Natural killer cell (primary cell): ENCODE measurements at regions not wholly inside any gene's neighbourhood (a gene's known extent, or its start where the extent isn't known, plus 50 kb on each side); places are given as distances from the start of the nearest gene placed in this dataset.
A peak's percentile ranks its signal among the peaks of the same experiment; 100 is the strongest.
"Not testable (repeated sequence)": the region's sequence is repeated elsewhere in the genome, so short reads cannot be mapped to it uniquely, and the experiment has no call there.

Experiments
- ATAC-seq, 3 donors: fragments of 150-1000 bp in 2 of 3; fragments of 200-7000 bp in 1 of 3; cut with Tn5 transposase; 1 replicate in 1 of 3; 2 replicates in 2 of 3; pipeline ENCODE4 v1.10.0; 2021; ENCODE audit warnings: mild to moderate bottlenecking in 2 of 3, moderate library complexity in 2 of 3
- DNase-seq, 2 donors: peaks; one replicate each; pipeline versions ENCODE4 v3.0.0 to v3.0.0-alpha.2; 2013 to 2021; ENCODE audit warnings: mixed read lengths in 1 of 2
- H3K27ac ChIP-seq: one replicate; pipeline ENCODE4 v1.5.1; 2013; ENCODE audit warnings: mild to moderate bottlenecking, low read length
- H3K27me3 ChIP-seq: one replicate; pipeline ENCODE4 v1.6.1; 2013; ENCODE audit warnings: low read length; ENCODE audit not compliant: control insufficient read depth, insufficient read depth
- H3K36me3 ChIP-seq: one replicate; pipeline ENCODE4 v1.6.1; 2013; ENCODE audit warnings: low read length; ENCODE audit not compliant: control insufficient read depth, insufficient read depth
- H3K4me1 ChIP-seq: one replicate; pipeline ENCODE4 v1.6.1; 2013; ENCODE audit warnings: low read length; ENCODE audit not compliant: control insufficient read depth, insufficient read depth
- H3K4me3 ChIP-seq: one replicate; pipeline ENCODE4 v1.5.1; 2013; ENCODE audit warnings: low read length
- H3K9me3 ChIP-seq: one replicate; pipeline ENCODE4 v1.6.1; 2013; ENCODE audit warnings: low read length; ENCODE audit not compliant: control insufficient read depth, insufficient read depth
- H3K27ac Mint-ChIP-seq, 2 donors: one replicate each; pipeline ENCODE4 v1.8.0; 2022; ENCODE audit warnings: mild to moderate bottlenecking in 2 of 2, mixed read lengths in 2 of 2, moderate library complexity in 1 of 2
- H3K27me3 Mint-ChIP-seq, 2 donors: one replicate each; pipeline ENCODE4 v1.8.0; 2022; ENCODE audit warnings: low read depth in 2 of 2, mixed read lengths in 2 of 2
- H3K36me3 Mint-ChIP-seq: one replicate; pipeline ENCODE4 v1.8.0; 2022; ENCODE audit warnings: mixed read lengths
- H3K4me1 Mint-ChIP-seq, 2 donors: one replicate each; pipeline ENCODE4 v1.8.0; 2022; ENCODE audit warnings: mixed read lengths in 2 of 2
- H3K4me3 Mint-ChIP-seq: one replicate; pipeline ENCODE4 v1.8.0; 2022; ENCODE audit warnings: mild to moderate bottlenecking, moderate library complexity, mixed read lengths
- H3K9me3 Mint-ChIP-seq, 2 donors: one replicate each; pipeline ENCODE4 v1.8.0; 2022; ENCODE audit warnings: mixed read lengths in 2 of 2
- CTCF ChIP-seq: fragments of 200-600 bp; IDR thresholded peaks from one replicate; pipeline ENCODE4 v1.8.0; 2022; ENCODE audit warnings: antibody characterized with exemption
- WGBS: methylation state at CpG from one replicate; pipeline ENCODE4 v1.1.7; 2013; ENCODE audit warnings: missing lambda C conversion rate; ENCODE audit not compliant: insufficient coverage; 5-methylcytosine and 5-hydroxymethylcytosine counted together
- intact Hi-C: fragments of 100-400 bp; cut with micrococcal nuclease; formaldehyde crosslinking; loops from one replicate; pipeline ENCODE4 v1.14.2; 2022

- intact Hi-C loops, result loop anchor here (1.0 kb wide), 1 partner anchor 34 kb away; no protein-coding TSS in a partner anchor
- Mint-ChIP-seq H3K27ac (peak overlapping the region; percentile 89), H3K4me1 (peaks cover 25 to 31% of the 10 kb centered on the region in 2 donors), H3K9me3 (no peaks in the 10 kb centered on the region), H3K4me3 (peak overlapping the region; percentile 84), H3K36me3 (no peaks in the 10 kb centered on the region), H3K27me3 (no peaks in the 10 kb centered on the region)
- H3K4me3 ChIP-seq, result no peak overlapping the region
- H3K4me1 ChIP-seq, result peaks cover 37% of the 10 kb centered on the region
- DNase-seq, result peak in 1 of 2 donors; percentile 88
- H3K9me3 ChIP-seq, result no peaks in the 10 kb centered on the region
- H3K36me3 ChIP-seq, result no peaks in the 10 kb centered on the region
- H3K27me3 ChIP-seq, result no peaks in the 10 kb centered on the region
- H3K27ac ChIP-seq, result peak overlapping the region; percentile 96
- 40% methylated on average over 9 of the region's 9 CpGs for WGBS
- TF ChIP-seq CTCF, result no peak
- peak; percentile 92 to 97 (median 93) for ATAC-seq
Observed at GRCh38 chr10:28367929-28368484, 65.1 kb upstream of the MPP7 start.

- Histone ChIP-seq H3K4me3 (no peak overlapping the region), H3K27ac (no peak overlapping the region), H3K27me3 (no peaks in the 10 kb centered on the region), H3K9me3 (no peaks in the 10 kb centered on the region), H3K4me1 (peaks cover 37% of the 10 kb centered on the region), H3K36me3 (no peaks in the 10 kb centered on the region)
- H3K4me1 Mint-ChIP-seq, result peaks cover 24 to 29% of the 10 kb centered on the region in 2 donors
- no peaks in the 10 kb centered on the region for H3K27me3 Mint-ChIP-seq
- H3K27ac Mint-ChIP-seq, result peak overlapping the region in 1 of 2 donors; percentile 6
- intact Hi-C loops, result no loop called here
- 100% methylated on average over 2 of the region's 2 CpGs for WGBS
- DNase-seq (no peak), ATAC-seq (no peak)
- H3K36me3 Mint-ChIP-seq, result no peaks in the 10 kb centered on the region
- no peak overlapping the region for H3K4me3 Mint-ChIP-seq
- TF ChIP-seq CTCF, result no peak
- H3K9me3 Mint-ChIP-seq, result no peaks in the 10 kb centered on the region
Observed at GRCh38 chr10:28370107-28370835, 67.4 kb upstream of the MPP7 start.

GRCh38 chr10:28371638-28372037 lies 68.8 kb upstream of the MPP7 start:
- WGBS, result 94% methylated on average over 1 of the region's 1 CpG
- H3K27ac Mint-ChIP-seq, H3K4me3 ChIP-seq, H3K36me3 ChIP-seq, DNase-seq, H3K36me3 Mint-ChIP-seq, ATAC-seq, H3K27me3 Mint-ChIP-seq, H3K4me3 Mint-ChIP-seq, H3K27ac ChIP-seq, intact Hi-C loops, H3K27me3 ChIP-seq, H3K9me3 ChIP-seq, H3K9me3 Mint-ChIP-seq: not testable (repeated sequence)
- H3K4me1 ChIP-seq, result peaks cover 31% of the 10 kb centered on the region
- H3K4me1 Mint-ChIP-seq, result peaks cover 13 to 23% of the 10 kb centered on the region in 2 donors

- Mint-ChIP-seq H3K4me1 (peaks cover 0 to 10% of the 10 kb centered on the region in 2 donors), H3K27me3 (no peaks in the 10 kb centered on the region), H3K9me3 (no peaks in the 10 kb centered on the region), H3K36me3 (no peaks in the 10 kb centered on the region), H3K4me3 (no peak overlapping the region), H3K27ac (no peak overlapping the region)
- 97% methylated on average over 2 of the region's 2 CpGs for WGBS
- Histone ChIP-seq H3K9me3 (no peaks in the 10 kb centered on the region), H3K4me1 (peaks cover 7% of the 10 kb centered on the region), H3K36me3 (no peaks in the 10 kb centered on the region), H3K27ac (no peak overlapping the region), H3K4me3 (no peak overlapping the region), H3K27me3 (no peaks in the 10 kb centered on the region)
- ATAC-seq (no peak), DNase-seq (no peak)
- no peak for TF ChIP-seq CTCF
- intact Hi-C loops, result no loop called here
Observed at GRCh38 chr10:28374036-28374435, 71.2 kb upstream of the MPP7 start.
